Liver (tissue), 8 donors: ENCODE measurements at regions not wholly inside any gene's neighbourhood (a gene's known extent, or its start where the extent isn't known, plus 50 kb on each side); places are given as distances from the start of the nearest gene placed in this dataset.

Source experiments
- DNase-seq: peaks from one replicate; pipeline ENCODE4 v3.0.0-alpha.2; 2017; ENCODE audit warnings: low spot score
- H3K27ac ChIP-seq, 2 donors: one replicate each; pipeline ENCODE4 v1.7.0; 2013; ENCODE audit warnings: inconsistent platforms in 2 of 2, low read length in 2 of 2, control low read depth in 1 of 2, low read depth in 1 of 2, mild to moderate bottlenecking in 1 of 2
- H3K27me3 ChIP-seq, 4 donors: one replicate each; pipeline versions ENCODE4 v1.6.1 to v1.7.0; 2013; ENCODE audit warnings: low read length in 3 of 4, inconsistent platforms in 1 of 4, mild to moderate bottlenecking in 1 of 4, moderate library complexity in 1 of 4; ENCODE audit not compliant: control insufficient read depth in 4 of 4, insufficient read depth in 4 of 4
- H3K36me3 ChIP-seq, 4 donors: one replicate each; pipeline versions ENCODE4 v1.6.1 to v1.7.0; 2013; ENCODE audit warnings: low read length in 3 of 4, mild to moderate bottlenecking in 3 of 4, low read depth in 1 of 4, moderate library complexity in 1 of 4; ENCODE audit not compliant: control insufficient read depth in 4 of 4, insufficient read depth in 3 of 4
- H3K4me1 ChIP-seq, 4 donors: one replicate each; pipeline versions ENCODE4 v1.6.1 to v1.7.0; 2013; ENCODE audit warnings: low read length in 3 of 4, mild to moderate bottlenecking in 3 of 4, moderate library complexity in 1 of 4; ENCODE audit not compliant: control insufficient read depth in 4 of 4, insufficient read depth in 4 of 4
- H3K4me3 ChIP-seq, 3 donors: one replicate each; pipeline versions ENCODE4 v1.6.1 to v1.7.0; 2013; ENCODE audit warnings: low read length in 3 of 3, control low read depth in 1 of 3, low read depth in 1 of 3, mild to moderate bottlenecking in 1 of 3
- H3K9ac ChIP-seq, 2 donors: one replicate each; pipeline ENCODE4 v1.7.0; 2013; ENCODE audit warnings: low read length in 2 of 2, mild to moderate bottlenecking in 2 of 2, moderate library complexity in 2 of 2, control low read depth in 1 of 2, low read depth in 1 of 2
- H3K9me3 ChIP-seq, 4 donors: one replicate each; pipeline versions ENCODE4 v1.6.1 to v1.7.0; 2013; ENCODE audit warnings: low read length in 3 of 4; ENCODE audit not compliant: control insufficient read depth in 4 of 4
- ATF3 ChIP-seq: IDR thresholded peaks from 2 replicates; pipeline ENCODE4 v1.6.1; 2016; ENCODE audit warnings: antibody characterized with exemption
- CTCF ChIP-seq: fragments of 150-350 bp; IDR thresholded peaks from 2 replicates; pipeline ENCODE4 v1.5.1; 2017; ENCODE audit warnings: improper control_type of control experiment, low read depth, low read length; ENCODE audit not compliant: missing input control
- EGR1 ChIP-seq, 2 donors: IDR thresholded peaks; 2 replicates each; pipeline ENCODE4 v1.6.1; 2016 to 2018; ENCODE audit warnings: antibody characterized with exemption in 2 of 2, low read depth in 2 of 2
- FOXA1 ChIP-seq: IDR thresholded peaks from 2 replicates; pipeline ENCODE4 v1.6.1; 2016; ENCODE audit warnings: antibody characterized with exemption
- FOXA2 ChIP-seq: IDR thresholded peaks from 2 replicates; pipeline ENCODE4 v1.6.1; 2016; ENCODE audit warnings: antibody characterized with exemption
- GABPA ChIP-seq, 2 donors: IDR thresholded peaks in 1 of 2; conservative IDR thresholded peaks in 1 of 2; 2 replicates each; pipeline ENCODE4 v1.6.1; 2016; ENCODE audit warnings: antibody characterized with exemption in 2 of 2, mild to moderate bottlenecking in 1 of 2, moderate library complexity in 1 of 2
- HNF4A ChIP-seq, 2 donors: conservative IDR thresholded peaks; 2 replicates each; pipeline ENCODE4 v1.6.1; 2016; ENCODE audit warnings: antibody characterized with exemption in 2 of 2, mild to moderate bottlenecking in 2 of 2
- HNF4G ChIP-seq: IDR thresholded peaks from 2 replicates; pipeline ENCODE4 v1.6.1; 2016; ENCODE audit warnings: antibody characterized with exemption
- JUND ChIP-seq, 2 donors: IDR thresholded peaks; 2 replicates each; pipeline ENCODE4 v1.6.1; 2016; ENCODE audit warnings: antibody characterized with exemption in 2 of 2
- MAX ChIP-seq: IDR thresholded peaks from 2 replicates; pipeline ENCODE4 v1.6.1; 2016; ENCODE audit warnings: antibody characterized with exemption
- NR2F2 ChIP-seq: IDR thresholded peaks from 2 replicates; pipeline ENCODE4 v1.6.1; 2016; ENCODE audit warnings: antibody characterized with exemption
- RAD21 ChIP-seq, 2 donors: IDR thresholded peaks; 2 replicates each; pipeline ENCODE4 v1.6.1; 2016; ENCODE audit warnings: antibody characterized with exemption in 2 of 2, mild to moderate bottlenecking in 2 of 2
- REST ChIP-seq: IDR thresholded peaks from 2 replicates; pipeline ENCODE4 v1.6.1; 2016; ENCODE audit warnings: antibody characterized with exemption, mild to moderate bottlenecking
- RXRA ChIP-seq, 2 donors: IDR thresholded peaks; 2 replicates each; pipeline ENCODE4 v1.6.1; 2017 to 2018; ENCODE audit warnings: antibody characterized with exemption in 2 of 2, mild to moderate bottlenecking in 1 of 2
- SP1 ChIP-seq: IDR thresholded peaks from 2 replicates; pipeline ENCODE4 v1.6.1; 2018; ENCODE audit warnings: antibody characterized with exemption, mild to moderate bottlenecking
- TAF1 ChIP-seq: conservative IDR thresholded peaks from 2 replicates; pipeline ENCODE4 v1.6.1; 2016; ENCODE audit warnings: antibody characterized with exemption, mild to moderate bottlenecking
- YY1 ChIP-seq: IDR thresholded peaks from 2 replicates; pipeline ENCODE4 v1.6.1; 2016; ENCODE audit warnings: antibody characterized with exemption, mild to moderate bottlenecking
- ZBTB33 ChIP-seq: IDR thresholded peaks from 2 replicates; pipeline ENCODE4 v1.6.1; 2016; ENCODE audit warnings: antibody characterized with exemption
- WGBS: extraction: QIAGEN DNeasy Blood & Tissue Kit; methylation state at CpG from one replicate; pipeline ENCODE4 v1.1.7; 2013; 5-methylcytosine and 5-hydroxymethylcytosine counted together
- donor health status: healthy.
- donor health status: healthy.
- donor health status: healthy.
- donor health status: healthy.
- donor health status: healthy.

- H3K36me3 ChIP-seq: no peaks in the 10 kb centered on the region
- no peak overlapping the region for H3K4me3 ChIP-seq
- no peaks in the 10 kb centered on the region for H3K9me3 ChIP-seq
- TF ChIP-seq MAX (no peak), TAF1 (no peak), RAD21 (IDR thresholded peaks at IDR 0.05) (no peak), CTCF (no peak), ATF3 (no peak), RXRA (IDR thresholded peaks at IDR 0.05) (no peak), REST (no peak), HNF4A (conservative IDR thresholded peaks at IDR 0.05) (no peak), JUND (IDR thresholded peaks at IDR 0.05) (no peak), FOXA2 (no peak), EGR1 (IDR thresholded peaks at IDR 0.05; ENCODE audit: low read depth in 2 of 2) (no peak), GABPA (IDR thresholded peaks at IDR 0.05 in 1 of 2, conservative IDR thresholded peaks at IDR 0.05 in 1 of 2) (no peak), ZBTB33 (no peak), NR2F2 (no peak), YY1 (no peak), FOXA1 (no peak), HNF4G (no peak), SP1 (no peak)
- no peak overlapping the region for H3K9ac ChIP-seq
- 75% methylated on average over 3 of the region's 3 CpGs for WGBS
- no peak for DNase-seq
- H3K27me3 ChIP-seq: no peaks in the 10 kb centered on the region
- no peaks in the 10 kb centered on the region for H3K4me1 ChIP-seq
- no peak overlapping the region for H3K27ac ChIP-seq
Measured at GRCh38 chr4:35565640-35566039, 678.7 kb downstream of the ARAP2 start.

- no peak for TF ChIP-seq GABPA (IDR thresholded peaks at IDR 0.05 in 1 of 2, conservative IDR thresholded peaks at IDR 0.05 in 1 of 2)
- TF ChIP-seq RXRA (IDR thresholded peaks at IDR 0.05): no peak
- no peak for TF ChIP-seq CTCF
- TF ChIP-seq TAF1: no peak
- TF ChIP-seq JUND (IDR thresholded peaks at IDR 0.05): no peak
- no peak for TF ChIP-seq EGR1 (IDR thresholded peaks at IDR 0.05; ENCODE audit: low read depth in 2 of 2)
- no peak for TF ChIP-seq REST
- no peak for TF ChIP-seq MAX
- DNase-seq: no peak
- H3K9me3 ChIP-seq: no peaks in the 10 kb centered on the region
- H3K4me1 ChIP-seq: no peaks in the 10 kb centered on the region
- H3K9ac ChIP-seq: no peak overlapping the region
- H3K27ac ChIP-seq: no peak overlapping the region
- no peak overlapping the region for H3K4me3 ChIP-seq
- no peaks in the 10 kb centered on the region for H3K36me3 ChIP-seq
- no peaks in the 10 kb centered on the region for H3K27me3 ChIP-seq
Measured at GRCh38 chr4:35591035-35591434, 653.3 kb downstream of the ARAP2 start.
